ENCODE measurements at regions not wholly inside any gene's neighbourhood (a gene's known extent, or its start where the extent isn't known, plus 50 kb on each side); places are given as distances from the start of the nearest gene placed in this dataset.
"Not testable (repeated sequence)": the region's sequence is repeated elsewhere in the genome, so short reads cannot be mapped to it uniquely, and the experiment has no call there.

GRCh38 chr3:176827244-176827643, 370.0 kb downstream of the TBL1XR1 start:
- TF ChIP-seq SUZ12 (IDR thresholded peaks at IDR 0.05; ENCODE audit: extremely low read depth, insufficient read depth, insufficient read length); ZNF274 (IDR thresholded peaks at IDR 0.05; ENCODE audit: low read depth, low read length): not testable (repeated sequence)
